Naive thymus-derived CD4-positive, alpha-beta T cell (primary cell): ENCODE measurements at regions not wholly inside any gene's neighbourhood (a gene's known extent, or its start where the extent isn't known, plus 50 kb on each side); places are given as distances from the start of the nearest gene placed in this dataset.

Experiments used
- ATAC-seq: fragments of 150-1000 bp; cut with Tn5 transposase; 2 replicates; pipeline ENCODE4 v1.10.0; 2021; ENCODE audit warnings: mild to moderate bottlenecking, moderate library complexity
- CTCF ChIA-PET: fragments of 350-600 bp; sonication (Branson Sonifier 250); formaldehyde crosslinking; loops from one replicate; lab custom pipeline; 2021; ENCODE audit warnings: antibody characterized with exemption; lab: Charles Lee
- POLR2A ChIA-PET: fragments of 350-600 bp; sonication (Branson Sonifier 250); formaldehyde crosslinking; loops from one replicate; lab custom pipeline; 2021; ENCODE audit warnings: antibody characterized with exemption, inconsistent platforms; lab: Charles Lee
- DNase-seq, 9 donors: peaks; one replicate each; pipeline versions ENCODE4 v3.0.0 to v3.0.0-alpha.2; 2020 to 2022; ENCODE audit warnings: mixed read lengths in 1 of 9
- H3K27ac ChIP-seq: one replicate; pipeline ENCODE4 v1.7.0; 2013; ENCODE audit warnings: mild to moderate bottlenecking, low read depth, low read length, moderate library complexity
- H3K27me3 ChIP-seq, 2 donors: one replicate each; pipeline ENCODE4 v1.7.0; 2013; ENCODE audit warnings: low read length in 2 of 2, mild to moderate bottlenecking in 2 of 2, moderate library complexity in 2 of 2; ENCODE audit not compliant: control insufficient read depth in 2 of 2, insufficient read depth in 2 of 2
- H3K36me3 ChIP-seq, 3 experiments: 1 replicate in 2 of 3; 2 replicates in 1 of 3; pipeline ENCODE4 v1.7.0; 2013; ENCODE audit warnings: low read length in 3 of 3, mild to moderate bottlenecking in 3 of 3, moderate library complexity in 1 of 3; ENCODE audit not compliant: insufficient read depth in 3 of 3, control insufficient read depth in 2 of 3
- H3K4me1 ChIP-seq, 2 donors: one replicate each; pipeline ENCODE4 v1.7.0; 2013; ENCODE audit warnings: low read length in 2 of 2, mild to moderate bottlenecking in 2 of 2, moderate library complexity in 1 of 2; ENCODE audit not compliant: control insufficient read depth in 2 of 2, insufficient read depth in 2 of 2
- H3K4me3 ChIP-seq: 2 replicates; pipeline ENCODE4 v1.7.0; 2013; ENCODE audit warnings: mild to moderate bottlenecking, low read length
- H3K9me3 ChIP-seq, 3 experiments: 1 replicate in 2 of 3; 2 replicates in 1 of 3; pipeline ENCODE4 v1.7.0; 2013; ENCODE audit warnings: low read length in 3 of 3; ENCODE audit not compliant: control insufficient read depth in 2 of 3
- H3K27ac Mint-ChIP-seq, 9 donors: one replicate each; pipeline ENCODE4 v1.8.0; 2020 to 2022; ENCODE audit warnings: mixed read lengths in 9 of 9, mild to moderate bottlenecking in 8 of 9, moderate library complexity in 5 of 9, inconsistent platforms in 2 of 9
- H3K27me3 Mint-ChIP-seq, 5 donors: one replicate each; pipeline ENCODE4 v1.8.0; 2021 to 2022; ENCODE audit warnings: mixed read lengths in 5 of 5, mild to moderate bottlenecking in 1 of 5
- H3K36me3 Mint-ChIP-seq, 5 donors: one replicate each; pipeline ENCODE4 v1.8.0; 2020 to 2022; ENCODE audit warnings: mixed read lengths in 5 of 5, mild to moderate bottlenecking in 3 of 5, inconsistent platforms in 1 of 5
- H3K4me1 Mint-ChIP-seq, 7 donors: one replicate each; pipeline ENCODE4 v1.8.0; 2020 to 2022; ENCODE audit warnings: mixed read lengths in 7 of 7, mild to moderate bottlenecking in 3 of 7, inconsistent platforms in 1 of 7
- H3K4me3 Mint-ChIP-seq, 10 donors: one replicate each; pipeline ENCODE4 v1.8.0; 2020 to 2022; ENCODE audit warnings: mild to moderate bottlenecking in 10 of 10, mixed read lengths in 10 of 10, moderate library complexity in 6 of 10, inconsistent platforms in 2 of 10
- H3K9me3 Mint-ChIP-seq, 11 donors: one replicate each; pipeline ENCODE4 v1.8.0; 2020 to 2022; ENCODE audit warnings: mixed read lengths in 11 of 11, mild to moderate bottlenecking in 4 of 11, inconsistent platforms in 1 of 11, moderate library complexity in 1 of 11
- intact Hi-C, 2 donors: fragments of 100-400 bp; cut with micrococcal nuclease; formaldehyde crosslinking; loops; one replicate each; pipeline ENCODE4 v1.15.1; 2023

GRCh38 chr11:28729339-28729738 lies 621.2 kb downstream of the METTL15 start:
- ChIA-PET CTCF (no interaction called here), POLR2A (no interaction called here)
- ATAC-seq = no peak
- no peak overlapping the region for H3K4me3 ChIP-seq
- Mint-ChIP-seq H3K4me1 (peaks cover 0 to 2% (median 0%) of the 10 kb centered on the region in 7 donors), H3K27me3 (no peaks in the 10 kb centered on the region), H3K27ac (no peak overlapping the region), H3K36me3 (no peaks in the 10 kb centered on the region), H3K4me3 (no peak overlapping the region), H3K9me3 (peaks cover 0 to 16% (median 4%) of the 10 kb centered on the region in 11 donors)
- no peak for DNase-seq
- no peak overlapping the region for H3K27ac ChIP-seq
- H3K9me3 ChIP-seq = no peaks in the 10 kb centered on the region
- H3K4me1 ChIP-seq = no peaks in the 10 kb centered on the region
- intact Hi-C loops = no loop called here
- no peaks in the 10 kb centered on the region for H3K27me3 ChIP-seq
- no peaks in the 10 kb centered on the region for H3K36me3 ChIP-seq

- H3K27me3 ChIP-seq = no peaks in the 10 kb centered on the region
- H3K4me1 Mint-ChIP-seq = peaks cover 0 to 2% (median 0%) of the 10 kb centered on the region in 7 donors
- H3K36me3 Mint-ChIP-seq = no peaks in the 10 kb centered on the region
- H3K36me3 ChIP-seq = no peaks in the 10 kb centered on the region
- DNase-seq (no peak), ATAC-seq (no peak)
- no peak overlapping the region for H3K27ac ChIP-seq
- intact Hi-C loops = no loop called here
- ChIA-PET CTCF (no interaction called here), POLR2A (no interaction called here)
- no peak overlapping the region for H3K27ac Mint-ChIP-seq
- H3K4me3 Mint-ChIP-seq = no peak overlapping the region
- no peak overlapping the region for H3K4me3 ChIP-seq
- no peaks in the 10 kb centered on the region for H3K4me1 ChIP-seq
- peaks cover 0 to 16% (median 4%) of the 10 kb centered on the region in 11 donors for H3K9me3 Mint-ChIP-seq
- H3K9me3 ChIP-seq = no peaks in the 10 kb centered on the region
- no peaks in the 10 kb centered on the region for H3K27me3 Mint-ChIP-seq
These were observed 620.5 kb downstream of the METTL15 start for GRCh38 chr11:28728666-28729065.

GRCh38 chr11:28727254-28727653 lies 619.1 kb downstream of the METTL15 start:
- CTCF ChIA-PET = no interaction called here
- POLR2A ChIA-PET = no interaction called here
- Histone ChIP-seq H3K9me3 (no peaks in the 10 kb centered on the region), H3K4me1 (no peaks in the 10 kb centered on the region), H3K4me3 (no peak overlapping the region), H3K36me3 (no peaks in the 10 kb centered on the region), H3K27me3 (no peaks in the 10 kb centered on the region), H3K27ac (no peak overlapping the region)
- H3K4me3 Mint-ChIP-seq = no peak overlapping the region
- no peak overlapping the region for H3K27ac Mint-ChIP-seq
- H3K4me1 Mint-ChIP-seq = peaks cover 0 to 2% (median 0%) of the 10 kb centered on the region in 7 donors
- H3K9me3 Mint-ChIP-seq = peaks cover 0 to 10% (median 0%) of the 10 kb centered on the region in 11 donors
- intact Hi-C loops = no loop called here
- H3K36me3 Mint-ChIP-seq = no peaks in the 10 kb centered on the region
- no peaks in the 10 kb centered on the region for H3K27me3 Mint-ChIP-seq
- no peak for DNase-seq
- ATAC-seq = no peak

DNA sequence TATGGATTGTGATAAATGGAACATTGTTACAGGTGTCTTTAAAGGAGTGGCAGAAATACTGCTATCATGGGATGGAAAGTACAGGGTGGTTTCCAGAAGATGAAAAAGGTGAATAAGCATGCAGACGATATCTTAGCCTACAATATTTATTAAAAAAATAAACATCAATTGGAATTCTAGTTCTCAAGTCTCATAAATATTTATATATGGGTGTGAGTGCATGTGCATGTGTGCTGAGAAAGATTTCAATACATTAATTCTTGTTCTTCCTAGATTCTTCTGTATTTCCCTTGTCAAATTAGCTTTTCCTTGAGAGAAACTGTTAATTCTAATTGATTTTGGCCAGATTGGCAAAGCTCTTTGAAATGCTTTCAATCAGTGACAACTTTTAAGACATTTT lies 618.2 kb downstream of the METTL15 start:
- no peak for ATAC-seq

DNA sequence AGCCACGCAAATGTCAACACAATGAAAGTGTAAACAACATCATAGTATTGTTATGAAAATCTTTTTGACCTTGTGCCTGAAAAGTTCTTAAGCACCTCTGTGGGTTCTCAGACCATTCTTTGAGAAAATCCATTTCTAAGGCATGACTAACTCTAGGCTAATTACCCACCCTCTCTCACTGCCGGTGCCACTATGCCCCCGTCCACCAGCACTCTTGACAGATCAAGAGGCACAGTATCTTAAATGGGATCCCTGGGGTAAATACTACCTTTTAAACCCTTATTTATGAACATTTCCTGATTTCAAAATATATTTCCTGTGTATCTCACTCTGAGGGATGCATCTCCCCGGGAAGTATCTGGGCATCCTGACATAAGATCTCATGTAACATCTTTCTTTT lies 607.5 kb downstream of the METTL15 start:
- POLR2A ChIA-PET = no interaction called here
- no peak overlapping the region for H3K27ac ChIP-seq
- CTCF ChIA-PET = no interaction called here

More for the DNA sequence above, 618.2 kb downstream of the METTL15 start:
- Histone ChIP-seq H3K4me1 (no peaks in the 10 kb centered on the region), H3K4me3 (no peak overlapping the region), H3K9me3 (no peaks in the 10 kb centered on the region), H3K27me3 (no peaks in the 10 kb centered on the region), H3K36me3 (no peaks in the 10 kb centered on the region), H3K27ac (no peak overlapping the region)
- intact Hi-C loops = no loop called here
- H3K27ac Mint-ChIP-seq = no peak overlapping the region
- CTCF ChIA-PET = no interaction called here
- POLR2A ChIA-PET = no interaction called here
- H3K36me3 Mint-ChIP-seq = no peaks in the 10 kb centered on the region
- peaks cover 0 to 10% (median 2%) of the 10 kb centered on the region in 11 donors for H3K9me3 Mint-ChIP-seq
- peaks cover 0 to 2% (median 0%) of the 10 kb centered on the region in 7 donors for H3K4me1 Mint-ChIP-seq
- no peaks in the 10 kb centered on the region for H3K27me3 Mint-ChIP-seq
- no peak for DNase-seq
- H3K4me3 Mint-ChIP-seq = no peak overlapping the region

GRCh38 chr11:28713850-28714249 lies 605.7 kb downstream of the METTL15 start:
- POLR2A ChIA-PET = no interaction called here
- H3K36me3 Mint-ChIP-seq = no peaks in the 10 kb centered on the region
- Histone ChIP-seq H3K27ac (no peak overlapping the region), H3K4me3 (no peak overlapping the region), H3K27me3 (no peaks in the 10 kb centered on the region), H3K4me1 (no peaks in the 10 kb centered on the region), H3K36me3 (no peaks in the 10 kb centered on the region), H3K9me3 (no peaks in the 10 kb centered on the region)
- intact Hi-C loops = no loop called here
- no peak overlapping the region for H3K27ac Mint-ChIP-seq
- CTCF ChIA-PET = no interaction called here
- no peaks in the 10 kb centered on the region for H3K4me1 Mint-ChIP-seq
- ATAC-seq (no peak), DNase-seq (no peak)
- H3K27me3 Mint-ChIP-seq = no peaks in the 10 kb centered on the region
- no peak overlapping the region for H3K4me3 Mint-ChIP-seq
- H3K9me3 Mint-ChIP-seq = peaks cover 0 to 8% (median 0%) of the 10 kb centered on the region in 11 donors

More for the DNA sequence above, 607.5 kb downstream of the METTL15 start:
- Mint-ChIP-seq H3K27me3 (no peaks in the 10 kb centered on the region), H3K4me1 (no peaks in the 10 kb centered on the region), H3K27ac (no peak overlapping the region), H3K4me3 (no peak overlapping the region), H3K9me3 (peaks cover 0 to 8% (median 0%) of the 10 kb centered on the region in 11 donors), H3K36me3 (no peaks in the 10 kb centered on the region)
- DNase-seq = no peak
- Histone ChIP-seq H3K27me3 (no peaks in the 10 kb centered on the region), H3K4me3 (no peak overlapping the region), H3K4me1 (no peaks in the 10 kb centered on the region), H3K36me3 (no peaks in the 10 kb centered on the region), H3K9me3 (no peaks in the 10 kb centered on the region)
- ATAC-seq = no peak
- intact Hi-C loops = no loop called here

DNA sequence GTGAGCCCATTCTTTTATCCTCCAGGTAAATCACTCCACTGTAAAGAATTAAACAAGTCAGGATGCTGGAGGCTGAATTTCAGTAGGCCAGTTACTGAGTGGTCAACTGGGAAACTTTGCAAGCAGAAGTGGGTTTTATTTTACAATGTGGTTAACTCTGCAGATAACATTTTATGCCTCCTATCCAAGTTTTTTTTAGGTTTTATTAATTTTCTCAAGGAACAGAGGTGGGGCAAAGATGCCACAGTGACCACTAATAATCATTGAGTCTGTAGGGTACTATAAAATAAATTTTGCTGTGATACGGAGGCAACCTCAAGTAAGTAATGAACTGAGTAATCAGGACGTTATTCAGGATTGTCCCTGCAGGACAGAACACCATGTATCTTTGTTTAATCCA lies 599.9 kb downstream of the METTL15 start:
- Mint-ChIP-seq H3K36me3 (no peaks in the 10 kb centered on the region), H3K4me1 (no peaks in the 10 kb centered on the region), H3K9me3 (peaks cover 0 to 6% (median 0%) of the 10 kb centered on the region in 11 donors), H3K27ac (no peak overlapping the region), H3K27me3 (no peaks in the 10 kb centered on the region), H3K4me3 (no peak overlapping the region)
- POLR2A ChIA-PET = no interaction called here
- CTCF ChIA-PET = no interaction called here
- no peak overlapping the region for H3K4me3 ChIP-seq
- intact Hi-C loops = no loop called here
- ATAC-seq = no peak
- no peaks in the 10 kb centered on the region for H3K4me1 ChIP-seq
- H3K27me3 ChIP-seq = no peaks in the 10 kb centered on the region
- no peaks in the 10 kb centered on the region for H3K9me3 ChIP-seq
- no peak for DNase-seq
- no peak overlapping the region for H3K27ac ChIP-seq
- H3K36me3 ChIP-seq = no peaks in the 10 kb centered on the region
